OCI-LY3 (cell line): ENCODE measurements at regions not wholly inside any gene's neighbourhood (a gene's known extent, or its start where the extent isn't known, plus 50 kb on each side); places are given as distances from the start of the nearest gene placed in this dataset.

Source experiments
- H2AFZ ChIP-seq: fragments of 200-600, 300-600 bp; shearing (Covaris generic); 2 replicates; pipeline ENCODE4 v1.6.0; 2014; ENCODE audit warnings: antibody characterized with exemption, low read depth, low read length
- H3K27ac ChIP-seq: fragments of 200-600, 300-600 bp; sonication (generic); 2 replicates; pipeline ENCODE4 v1.5.1; 2014; ENCODE audit warnings: mild to moderate bottlenecking, low read length, moderate library complexity, mixed read lengths
- H3K27me3 ChIP-seq: fragments of 200-600, 300-600 bp; sonication (generic); 2 replicates; pipeline ENCODE4 v1.6.1; 2014; ENCODE audit warnings: low read depth, low read length, mixed read lengths
- H3K36me3 ChIP-seq: fragments of 200-600, 300-600 bp; sonication (generic); replicated peaks from 2 replicates; pipeline ENCODE3; 2014; ENCODE audit warnings: low read depth, low read length, mixed read lengths
- H3K4me1 ChIP-seq: fragments of 300-600, 200-600 bp; sonication (generic); 2 replicates; pipeline ENCODE4 v1.6.1; 2014; ENCODE audit warnings: low read length, mixed read lengths
- H3K4me2 ChIP-seq: fragments of 200-600, 300-600 bp; sonication (generic); 2 replicates; pipeline ENCODE4 v1.6.1; 2014; ENCODE audit warnings: low read length, mixed read lengths
- H3K4me3 ChIP-seq: fragments of 300-600, 200-600 bp; sonication (generic); 2 replicates; pipeline ENCODE4 v1.5.1; 2014; ENCODE audit warnings: antibody characterized with exemption, mild to moderate bottlenecking, low read length, moderate library complexity
- H3K79me2 ChIP-seq: fragments of 300-600, 200-600 bp; shearing (Covaris generic); 2 replicates; pipeline ENCODE4 v1.6.1; 2014; ENCODE audit warnings: mild to moderate bottlenecking, low read length, mixed read lengths
- H3K9ac ChIP-seq: fragments of 300-600, 200-600 bp; shearing (Covaris generic); 2 replicates; pipeline ENCODE4 v1.6.0; 2014; ENCODE audit warnings: mild to moderate bottlenecking, low read length, moderate library complexity
- H3K9me3 ChIP-seq: fragments of 200-600, 300-600 bp; shearing (Covaris generic); 2 replicates; pipeline ENCODE4 v1.6.1; 2014; ENCODE audit warnings: low read length, mixed read lengths; ENCODE audit not compliant: insufficient read depth
- H4K20me1 ChIP-seq: fragments of 200-600, 300-600 bp; sonication (generic); 2 replicates; pipeline ENCODE4 v1.6.1; 2016; ENCODE audit warnings: low read length, mixed read lengths; ENCODE audit not compliant: insufficient read depth
- CTCF ChIP-seq: fragments of 200-600, 300-600 bp; sonication (generic); IDR thresholded peaks from 2 replicates; pipeline ENCODE4 v1.5.1; 2014; ENCODE audit warnings: antibody characterized with exemption, low read length, low read depth
- EZH2phosphoT487 ChIP-seq: fragments of 200-600 bp; shearing (Covaris generic); IDR thresholded peaks from 2 replicates; pipeline ENCODE4 v1.6.1; 2018; ENCODE audit warnings: antibody characterized with exemption, mixed run types, low read depth

- 0 out of 2 replicates have a peak, but pooled peaks cover 5% of the 10 kb centered on the region for H3K27me3 ChIP-seq
- H3K27ac ChIP-seq, result no peak overlapping the region
- TF ChIP-seq EZH2phosphoT487 (no peak), CTCF (no peak)
- no peak overlapping the region for H3K4me2 ChIP-seq
- no peak overlapping the region for H3K4me3 ChIP-seq
- no peaks in the 10 kb centered on the region for H3K36me3 ChIP-seq
- no peak overlapping the region for H3K9ac ChIP-seq
- H4K20me1 ChIP-seq, result no peaks in the 10 kb centered on the region
- H2AFZ ChIP-seq, result no peak overlapping the region
- H3K9me3 ChIP-seq, result no peaks in the 10 kb centered on the region
- no peaks in the 10 kb centered on the region for H3K79me2 ChIP-seq
- H3K4me1 ChIP-seq, result no peaks in the 10 kb centered on the region
These were observed 155.9 kb downstream of the DISP1 start for GRCh38 chr1:222970711-222971110.

DNA sequence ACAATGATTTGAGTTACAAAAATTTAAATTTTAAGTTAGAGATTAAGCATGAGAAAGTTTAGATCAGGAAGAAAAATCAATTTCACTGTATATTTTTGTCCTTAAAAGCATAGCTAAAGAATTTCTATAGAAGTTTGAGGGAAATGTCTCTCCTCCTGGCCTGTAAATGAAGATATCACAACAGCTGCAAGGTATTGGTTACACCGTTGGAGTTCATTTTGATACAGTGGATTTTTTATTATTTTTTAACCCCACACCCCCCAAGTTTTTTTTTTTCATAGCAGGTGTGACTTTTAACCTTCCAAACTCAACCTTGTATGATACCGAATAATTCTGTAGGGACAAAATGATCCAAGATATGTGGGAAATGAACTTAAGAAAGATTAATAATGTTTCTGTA is 156.3 kb downstream of the DISP1 start:
- Histone ChIP-seq H2AFZ (no peak overlapping the region), H3K79me2 (no peaks in the 10 kb centered on the region), H3K4me2 (no peak overlapping the region), H3K27me3 (0 out of 2 replicates have a peak, but pooled peaks cover 5% of the 10 kb centered on the region), H3K27ac (no peak overlapping the region), H3K9ac (no peak overlapping the region), H3K4me1 (no peaks in the 10 kb centered on the region), H3K36me3 (no peaks in the 10 kb centered on the region), H3K9me3 (no peaks in the 10 kb centered on the region), H4K20me1 (no peaks in the 10 kb centered on the region), H3K4me3 (no peak overlapping the region)
- TF ChIP-seq EZH2phosphoT487 (no peak), CTCF (no peak)

- Histone ChIP-seq H3K27ac (no peak overlapping the region), H3K4me2 (no peak overlapping the region), H4K20me1 (no peaks in the 10 kb centered on the region), H3K27me3 (no peaks in the 10 kb centered on the region), H3K36me3 (no peaks in the 10 kb centered on the region), H3K79me2 (no peaks in the 10 kb centered on the region), H3K9me3 (no peaks in the 10 kb centered on the region), H2AFZ (no peak overlapping the region), H3K4me1 (no peaks in the 10 kb centered on the region), H3K9ac (no peak overlapping the region), H3K4me3 (no peak overlapping the region)
- TF ChIP-seq CTCF, result no peak
These were observed 158.7 kb downstream of the DISP1 start for GRCh38 chr1:222973561-222973960.

GRCh38 chr1:222974496-222974895 is 159.7 kb downstream of the DISP1 start:
- Histone ChIP-seq H4K20me1 (no peaks in the 10 kb centered on the region), H2AFZ (no peak overlapping the region), H3K27me3 (no peaks in the 10 kb centered on the region), H3K4me1 (no peaks in the 10 kb centered on the region), H3K79me2 (no peaks in the 10 kb centered on the region), H3K9ac (no peak overlapping the region), H3K4me3 (no peak overlapping the region), H3K4me2 (no peak overlapping the region), H3K36me3 (no peaks in the 10 kb centered on the region), H3K27ac (no peak overlapping the region), H3K9me3 (no peaks in the 10 kb centered on the region)
- TF ChIP-seq EZH2phosphoT487 (no peak), CTCF (no peak)
